Stimulated activated naive CD8-positive, alpha-beta T cell treated with anti-CD3 and anti-CD28 coated beads, Interleukin-15, Interleukin-2, amounts not matched to agents 100 U/mL and 50 U/mL, for 24 hours (primary cell): ENCODE measurements at regions not wholly inside any gene's neighbourhood (a gene's known extent, or its start where the extent isn't known, plus 50 kb on each side); places are given as distances from the start of the nearest gene placed in this dataset.

Source experiments
- ATAC-seq: fragments of 150-1000 bp; cut with Tn5 transposase; one replicate; pipeline ENCODE4 v1.10.0; 2021
- DNase-seq: peaks from one replicate; pipeline ENCODE4 v3.0.0; 2021

DNA sequence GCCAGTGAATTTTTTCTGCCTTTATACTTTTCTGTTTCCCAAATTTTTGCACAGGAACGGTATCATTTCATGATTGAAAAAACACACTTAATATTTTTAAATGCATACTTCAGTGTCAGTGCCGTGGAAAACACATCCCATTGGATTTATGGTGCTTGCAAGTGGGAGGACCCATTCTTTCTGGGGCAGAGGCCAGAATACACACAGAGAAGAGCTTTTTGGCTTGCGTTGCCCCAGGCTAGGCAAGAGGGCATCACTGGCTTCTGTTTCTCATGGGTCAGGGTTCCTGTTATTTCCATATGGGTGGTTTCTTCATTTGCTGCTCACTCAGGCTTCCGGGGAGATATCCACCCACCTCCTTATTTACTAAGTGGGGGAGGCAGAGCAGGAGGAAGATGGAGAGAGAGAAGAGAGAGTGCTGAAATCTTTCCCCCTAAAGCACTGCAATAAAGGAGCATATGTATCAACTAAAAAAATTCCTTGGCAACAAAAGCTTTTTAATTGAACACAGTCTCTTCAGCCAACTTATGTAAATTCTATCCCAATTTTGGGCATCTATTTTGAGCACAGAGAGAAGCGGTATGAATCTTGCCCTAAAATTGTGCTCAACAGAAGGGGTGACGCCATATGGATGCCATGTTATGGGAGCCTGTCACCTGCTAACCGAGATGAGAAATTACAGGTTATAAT, 66.0 kb upstream of the KIRREL3 start:
- ATAC-seq = no peak
- DNase-seq = no peak

GRCh38 chr11:127063241-127063640, 62.7 kb upstream of the KIRREL3 start:
- ATAC-seq = no peak

DNA sequence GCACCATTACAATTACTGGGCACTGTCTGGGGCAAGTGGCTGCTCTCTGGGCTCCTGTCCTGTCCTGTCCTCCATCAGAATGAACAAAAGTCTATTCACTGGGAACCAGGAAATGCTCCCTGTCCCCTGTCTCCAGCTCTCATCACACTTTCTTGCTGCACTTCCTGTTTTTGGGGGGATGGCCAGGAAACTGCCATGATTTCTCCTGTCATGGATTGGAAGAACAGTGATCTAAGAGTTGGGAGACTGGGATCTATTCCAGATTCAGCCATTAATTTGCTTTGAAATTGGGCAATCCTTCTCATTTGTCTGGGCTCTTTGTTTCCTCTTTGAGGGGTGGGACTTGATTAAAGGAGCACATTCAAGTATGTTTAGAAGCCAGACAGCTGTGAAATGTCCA, 61.4 kb upstream of the KIRREL3 start:
- DNase-seq = no peak
- ATAC-seq = no peak

More at GRCh38 chr11:127063241-127063640, 62.7 kb upstream of the KIRREL3 start:
- DNase-seq = no peak

DNA sequence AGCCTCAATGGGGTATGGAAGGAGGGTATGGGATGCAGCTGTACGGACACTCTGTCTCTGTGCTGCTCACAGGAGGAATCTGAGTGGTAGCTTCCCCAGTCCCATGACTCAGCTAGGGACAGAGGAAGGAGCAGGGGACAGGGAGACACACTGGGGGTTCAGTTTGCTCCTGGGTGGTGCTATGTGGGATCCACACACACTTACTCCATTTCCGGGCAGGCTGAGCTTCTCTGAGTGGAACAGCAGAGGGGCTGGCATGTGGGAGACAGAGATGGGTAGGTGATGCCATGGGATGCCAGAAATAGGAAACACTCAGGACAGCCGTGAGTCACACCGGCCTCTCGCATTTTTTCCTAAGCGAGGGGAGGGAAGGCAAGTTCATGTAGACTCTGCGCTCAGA, 59.2 kb upstream of the KIRREL3 start:
- ATAC-seq (no peak), DNase-seq (no peak)

DNA sequence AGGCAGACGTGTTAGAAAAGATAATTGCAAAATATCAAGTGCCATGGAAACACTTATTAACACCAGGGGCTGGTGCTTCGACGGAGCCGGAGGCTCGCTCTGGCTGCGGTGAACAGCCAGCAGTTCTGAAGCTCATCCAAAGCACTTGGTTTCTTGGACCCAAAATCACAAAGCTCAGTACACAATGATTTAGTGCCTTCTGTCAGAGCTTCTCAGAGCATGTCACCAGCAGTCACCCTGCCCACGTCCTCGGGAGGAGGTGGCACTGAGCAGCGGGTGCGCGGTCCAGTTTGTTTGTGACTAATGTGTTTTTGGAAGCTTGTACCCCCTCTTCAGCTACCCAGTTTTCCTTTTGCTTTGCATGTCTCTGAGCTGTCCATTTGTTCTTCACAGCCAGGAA, 58.7 kb upstream of the KIRREL3 start:
- ATAC-seq (no peak), DNase-seq (no peak)

- ATAC-seq (no peak), DNase-seq (no peak)
Measured at GRCh38 chr11:127058524-127058923, 58.0 kb upstream of the KIRREL3 start.

GRCh38 chr11:127057126-127057525, 56.6 kb upstream of the KIRREL3 start:
- DNase-seq = no peak
- no peak for ATAC-seq

DNA sequence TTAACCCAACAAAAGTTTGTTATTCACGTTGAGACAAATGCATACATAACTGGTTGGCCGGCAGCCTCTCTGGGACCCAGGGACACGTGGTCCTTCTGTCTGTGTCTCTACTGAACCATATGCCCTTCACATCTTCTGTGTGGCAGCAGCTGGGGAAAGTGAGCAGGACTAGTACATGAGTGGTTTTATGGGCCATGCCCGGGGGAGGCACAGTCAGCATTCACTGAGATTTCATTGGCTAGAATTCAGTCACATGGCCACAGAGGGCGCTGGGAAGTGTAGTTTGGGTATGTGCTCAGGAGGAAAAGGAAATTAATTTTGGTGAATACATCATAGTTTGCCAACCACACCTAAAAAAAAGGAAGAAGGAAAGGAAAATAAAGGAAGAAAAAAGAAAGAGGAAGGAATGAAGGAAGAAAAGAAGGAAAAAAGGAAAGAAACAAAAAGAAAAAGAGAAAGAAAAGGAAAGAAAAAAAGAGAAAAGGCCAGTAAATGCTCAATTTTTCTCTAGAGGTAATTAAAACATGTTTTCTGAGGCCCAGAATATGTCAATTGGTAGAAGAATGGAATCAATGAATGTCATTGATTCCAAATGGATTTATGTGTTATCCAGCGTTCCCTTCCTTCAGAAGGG, 55.9 kb upstream of the KIRREL3 start:
- DNase-seq (no peak), ATAC-seq (no peak)

DNA sequence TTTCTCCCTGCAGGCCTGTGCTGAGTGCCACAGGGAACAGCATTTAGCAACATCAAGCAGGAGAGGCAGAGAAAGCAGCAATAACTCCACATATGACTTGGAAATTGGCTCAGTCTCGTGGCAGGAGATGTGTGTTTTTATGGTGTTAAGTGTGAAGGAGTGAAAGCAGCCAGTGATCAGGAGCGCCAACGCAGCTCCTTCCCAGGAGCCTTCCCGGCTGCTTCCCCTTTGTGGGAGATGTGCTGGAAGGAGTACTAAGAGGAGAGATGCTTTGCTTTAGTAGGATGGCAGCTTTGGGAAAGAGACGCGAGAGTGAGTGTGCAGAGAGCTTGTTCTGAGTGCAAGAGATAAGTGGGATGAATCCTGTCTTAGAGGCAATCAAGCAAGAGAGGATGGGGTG, 54.7 kb upstream of the KIRREL3 start:
- no peak for DNase-seq
- no peak for ATAC-seq

DNA sequence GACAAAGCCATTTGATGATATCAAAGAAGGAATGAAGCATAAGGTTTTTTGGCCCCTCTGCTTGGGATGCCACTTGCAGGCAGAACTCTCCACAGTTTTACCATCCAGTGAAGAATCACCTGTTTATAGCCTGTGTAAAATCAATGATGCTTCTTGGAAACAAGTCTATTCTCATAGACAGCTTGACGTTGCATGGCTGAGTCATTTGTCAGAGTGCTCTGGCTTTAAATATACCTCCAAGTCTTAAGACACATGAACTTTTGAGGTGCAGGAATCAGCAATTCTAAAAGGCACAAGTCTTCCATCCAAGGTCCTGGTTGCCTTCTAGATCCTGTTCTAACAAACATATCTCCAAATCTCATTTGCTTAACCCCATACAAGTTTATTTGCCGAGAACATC, 53.6 kb upstream of the KIRREL3 start:
- no peak for ATAC-seq

GRCh38 chr11:127052404-127052803, 51.8 kb upstream of the KIRREL3 start:
- no peak for ATAC-seq

More for the DNA sequence above, 53.6 kb upstream of the KIRREL3 start:
- DNase-seq = no peak

More at GRCh38 chr11:127052404-127052803, 51.8 kb upstream of the KIRREL3 start:
- no peak for DNase-seq
